ENCODE measurements at regions not wholly inside any gene's neighbourhood (a gene's known extent, or its start where the extent isn't known, plus 50 kb on each side); places are given as distances from the start of the nearest gene placed in this dataset.

DNA sequence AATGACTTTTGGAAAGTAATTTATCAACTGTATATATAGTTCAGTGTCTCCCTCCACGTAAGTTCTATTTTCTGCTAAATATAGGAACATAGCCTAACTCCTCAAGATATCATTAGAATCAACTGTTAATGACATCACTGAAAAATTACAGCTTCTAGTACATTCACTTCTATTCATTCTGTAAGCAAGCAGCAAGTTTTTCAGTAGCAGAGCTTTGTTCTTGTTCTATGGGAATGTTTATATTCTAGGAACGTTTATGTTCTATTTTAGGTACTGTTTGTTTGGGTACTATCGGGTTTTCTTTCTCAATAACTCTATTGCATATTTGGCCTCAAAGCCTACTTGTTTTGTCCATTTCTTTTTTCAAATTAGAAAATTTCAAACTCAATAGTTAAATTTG, 525.6 kb downstream of the EPHA7 start:
- H3K27me3 ChIP-seq (ENCODE audit: insufficient read depth, poor library complexity, severe bottlenecking) = no peaks in the 10 kb centered on the region
- H3K27ac ChIP-seq (replicated peaks) = no peak overlapping the region
- no peak overlapping the region for H3K4me3 ChIP-seq (replicated peaks; ENCODE audit: insufficient read depth, low read length)
- no peak for DNase-seq (ENCODE audit: low read depth in 1 of 2, low spot score in 1 of 2)
- no peak for TF ChIP-seq POLR2AphosphoS5 (IDR thresholded peaks at IDR 0.05; ENCODE audit: low read depth)
- TF ChIP-seq, protein P1, sequence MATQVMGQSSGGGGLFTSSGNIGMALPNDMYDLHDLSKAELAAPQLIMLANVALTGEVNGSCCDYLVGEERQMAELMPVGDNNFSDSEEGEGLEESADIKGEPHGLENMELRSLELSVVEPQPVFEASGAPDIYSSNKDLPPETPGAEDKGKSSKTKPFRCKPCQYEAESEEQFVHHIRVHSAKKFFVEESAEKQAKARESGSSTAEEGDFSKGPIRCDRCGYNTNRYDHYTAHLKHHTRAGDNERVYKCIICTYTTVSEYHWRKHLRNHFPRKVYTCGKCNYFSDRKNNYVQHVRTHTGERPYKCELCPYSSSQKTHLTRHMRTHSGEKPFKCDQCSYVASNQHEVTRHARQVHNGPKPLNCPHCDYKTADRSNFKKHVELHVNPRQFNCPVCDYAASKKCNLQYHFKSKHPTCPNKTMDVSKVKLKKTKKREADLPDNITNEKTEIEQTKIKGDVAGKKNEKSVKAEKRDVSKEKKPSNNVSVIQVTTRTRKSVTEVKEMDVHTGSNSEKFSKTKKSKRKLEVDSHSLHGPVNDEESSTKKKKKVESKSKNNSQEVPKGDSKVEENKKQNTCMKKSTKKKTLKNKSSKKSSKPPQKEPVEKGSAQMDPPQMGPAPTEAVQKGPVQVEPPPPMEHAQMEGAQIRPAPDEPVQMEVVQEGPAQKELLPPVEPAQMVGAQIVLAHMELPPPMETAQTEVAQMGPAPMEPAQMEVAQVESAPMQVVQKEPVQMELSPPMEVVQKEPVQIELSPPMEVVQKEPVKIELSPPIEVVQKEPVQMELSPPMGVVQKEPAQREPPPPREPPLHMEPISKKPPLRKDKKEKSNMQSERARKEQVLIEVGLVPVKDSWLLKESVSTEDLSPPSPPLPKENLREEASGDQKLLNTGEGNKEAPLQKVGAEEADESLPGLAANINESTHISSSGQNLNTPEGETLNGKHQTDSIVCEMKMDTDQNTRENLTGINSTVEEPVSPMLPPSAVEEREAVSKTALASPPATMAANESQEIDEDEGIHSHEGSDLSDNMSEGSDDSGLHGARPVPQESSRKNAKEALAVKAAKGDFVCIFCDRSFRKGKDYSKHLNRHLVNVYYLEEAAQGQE (IDR thresholded peaks at IDR 0.05; ENCODE audit: insufficient replicate concordance, low read depth) = no peak
- TF ChIP-seq GABPA (IDR thresholded peaks at IDR 0.05; ENCODE audit: low read depth) = no peak
- no peak for TF ChIP-seq SPI1 (IDR thresholded peaks at IDR 0.05; ENCODE audit: borderline replicate concordance, low read depth)
- TF ChIP-seq, protein P2, sequence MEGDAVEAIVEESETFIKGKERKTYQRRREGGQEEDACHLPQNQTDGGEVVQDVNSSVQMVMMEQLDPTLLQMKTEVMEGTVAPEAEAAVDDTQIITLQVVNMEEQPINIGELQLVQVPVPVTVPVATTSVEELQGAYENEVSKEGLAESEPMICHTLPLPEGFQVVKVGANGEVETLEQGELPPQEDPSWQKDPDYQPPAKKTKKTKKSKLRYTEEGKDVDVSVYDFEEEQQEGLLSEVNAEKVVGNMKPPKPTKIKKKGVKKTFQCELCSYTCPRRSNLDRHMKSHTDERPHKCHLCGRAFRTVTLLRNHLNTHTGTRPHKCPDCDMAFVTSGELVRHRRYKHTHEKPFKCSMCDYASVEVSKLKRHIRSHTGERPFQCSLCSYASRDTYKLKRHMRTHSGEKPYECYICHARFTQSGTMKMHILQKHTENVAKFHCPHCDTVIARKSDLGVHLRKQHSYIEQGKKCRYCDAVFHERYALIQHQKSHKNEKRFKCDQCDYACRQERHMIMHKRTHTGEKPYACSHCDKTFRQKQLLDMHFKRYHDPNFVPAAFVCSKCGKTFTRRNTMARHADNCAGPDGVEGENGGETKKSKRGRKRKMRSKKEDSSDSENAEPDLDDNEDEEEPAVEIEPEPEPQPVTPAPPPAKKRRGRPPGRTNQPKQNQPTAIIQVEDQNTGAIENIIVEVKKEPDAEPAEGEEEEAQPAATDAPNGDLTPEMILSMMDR (IDR thresholded peaks at IDR 0.05; ENCODE audit: insufficient read depth, low read length) = no peak

DNA sequence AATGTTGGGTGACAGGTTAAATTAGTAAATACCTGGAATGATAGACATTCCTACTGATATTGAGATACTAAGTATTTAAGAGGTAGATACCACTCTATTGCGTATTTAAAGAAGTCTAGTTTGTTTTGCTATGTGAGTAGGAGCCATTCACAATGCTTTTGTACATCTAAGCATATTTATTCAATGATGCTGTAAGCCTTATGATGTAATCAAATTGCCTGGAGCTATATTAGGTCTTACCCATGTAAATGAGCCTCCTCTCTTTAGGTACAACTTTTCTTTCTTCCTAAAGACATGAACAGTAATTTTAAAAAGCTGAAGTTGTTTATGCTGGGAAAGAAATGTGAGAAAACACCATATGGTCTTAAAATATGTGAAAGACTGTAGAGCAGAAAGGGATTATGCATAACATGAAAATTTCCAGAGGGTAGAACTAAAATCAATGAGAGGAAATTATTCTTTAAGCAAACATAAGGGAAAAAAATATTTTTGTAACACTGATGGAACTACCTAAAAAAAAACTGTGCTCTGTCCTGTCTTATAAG, 526.7 kb downstream of the EPHA7 start:
- Histone ChIP-seq H3K4me3 (replicated peaks; ENCODE audit: insufficient read depth, low read length) (no peak overlapping the region), H3K27ac (replicated peaks) (no peak overlapping the region), H3K27me3 (ENCODE audit: insufficient read depth, poor library complexity, severe bottlenecking) (no peaks in the 10 kb centered on the region)
- DNase-seq (ENCODE audit: low read depth in 1 of 2, low spot score in 1 of 2) = no peak
- TF ChIP-seq, protein P1 (IDR thresholded peaks at IDR 0.05; ENCODE audit: insufficient replicate concordance, low read depth) = no peak
- TF ChIP-seq SPI1 (IDR thresholded peaks at IDR 0.05; ENCODE audit: borderline replicate concordance, low read depth) = no peak
- no peak for TF ChIP-seq POLR2AphosphoS5 (IDR thresholded peaks at IDR 0.05; ENCODE audit: low read depth)
- TF ChIP-seq, protein P2 (IDR thresholded peaks at IDR 0.05; ENCODE audit: insufficient read depth, low read length) = no peak
- no peak for TF ChIP-seq GABPA (IDR thresholded peaks at IDR 0.05; ENCODE audit: low read depth)

DNA sequence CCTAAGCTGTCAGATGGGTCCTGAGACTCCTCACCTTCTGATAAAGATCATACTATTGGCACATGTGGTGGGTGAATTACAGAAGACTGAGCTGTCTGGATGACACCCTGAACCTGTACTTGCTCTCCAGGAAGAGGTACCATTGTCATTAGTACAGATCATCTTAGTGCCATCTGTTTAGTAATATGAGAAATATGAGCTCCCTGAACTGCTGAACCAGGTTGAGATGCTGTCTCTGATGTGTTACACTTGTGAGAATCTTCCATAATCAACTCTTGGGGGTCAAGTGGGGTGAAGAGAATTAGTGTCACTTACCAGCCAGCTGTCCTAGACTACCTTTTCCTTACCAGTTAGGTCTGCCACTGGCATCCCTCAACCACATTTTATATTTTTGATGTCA, 531.0 kb downstream of the EPHA7 start:
- TF ChIP-seq, protein P1 (IDR thresholded peaks at IDR 0.05; ENCODE audit: insufficient replicate concordance, low read depth) = no peak
- TF ChIP-seq GABPA (IDR thresholded peaks at IDR 0.05; ENCODE audit: low read depth) = no peak
- TF ChIP-seq SPI1 (IDR thresholded peaks at IDR 0.05; ENCODE audit: borderline replicate concordance, low read depth) = no peak
- TF ChIP-seq POLR2AphosphoS5 (IDR thresholded peaks at IDR 0.05; ENCODE audit: low read depth) = no peak
- TF ChIP-seq, protein P2 (IDR thresholded peaks at IDR 0.05; ENCODE audit: insufficient read depth, low read length) = no peak
- no peak overlapping the region for H3K27ac ChIP-seq (replicated peaks)
- DNase-seq (ENCODE audit: low read depth in 1 of 2, low spot score in 1 of 2) = no peak
- H3K4me3 ChIP-seq (replicated peaks; ENCODE audit: insufficient read depth, low read length) = no peak overlapping the region
- no peaks in the 10 kb centered on the region for H3K27me3 ChIP-seq (ENCODE audit: insufficient read depth, poor library complexity, severe bottlenecking)
